ENCODE measurements at regions not wholly inside any gene's neighbourhood (a gene's known extent, or its start where the extent isn't known, plus 50 kb on each side); places are given as distances from the start of the nearest gene placed in this dataset.
"Not testable (repeated sequence)": the region's sequence is repeated elsewhere in the genome, so short reads cannot be mapped to it uniquely, and the experiment has no call there.

DNA sequence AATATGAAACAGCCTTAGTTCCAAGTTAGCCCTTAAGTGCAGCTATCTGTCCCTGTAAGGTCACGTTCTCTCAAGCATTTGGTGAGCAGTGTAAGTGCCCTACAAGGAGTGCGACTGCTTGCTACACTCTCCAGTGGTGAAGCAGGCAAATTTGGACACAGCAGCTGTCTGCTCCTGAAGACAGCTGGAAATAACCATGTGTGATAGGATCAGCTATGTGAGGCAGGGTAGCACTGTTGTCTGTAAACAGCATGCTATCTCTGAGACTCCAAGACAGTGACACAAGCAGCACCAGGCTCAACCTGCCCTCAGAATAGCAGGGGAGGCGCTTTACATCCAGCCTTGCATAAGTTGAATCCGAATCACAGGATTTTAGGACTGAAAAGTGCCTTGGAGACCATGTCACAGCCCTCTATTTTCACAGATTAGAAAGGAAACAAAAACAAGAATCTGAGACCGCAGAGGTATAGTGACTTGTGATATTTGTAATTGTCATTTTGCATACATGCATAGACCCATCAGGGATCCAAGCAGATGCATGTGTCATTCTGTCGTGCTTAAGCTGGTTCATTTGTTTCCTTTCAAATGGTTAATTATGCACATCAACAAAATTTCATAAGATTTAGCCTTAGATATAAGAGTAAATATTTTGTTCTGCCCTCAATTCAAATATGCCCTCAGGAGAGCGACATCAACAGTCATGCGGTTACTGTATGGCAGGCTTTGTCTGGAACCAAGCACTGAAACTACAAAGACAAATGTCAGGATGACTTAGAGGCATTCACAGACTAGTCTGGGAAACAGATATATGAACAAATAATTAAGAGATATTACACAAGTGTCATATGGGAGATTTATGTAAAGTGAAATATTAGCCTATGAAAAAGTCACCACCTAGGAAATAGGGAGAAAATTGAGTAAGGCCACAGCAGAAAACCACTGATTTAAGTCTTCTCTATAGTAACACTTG lies 134.9 kb upstream of the NRIP1 start:
- DNase-seq (ENCODE audit: low read depth in 4 of 4, low spot score in 3 of 4), result no peak

- DNase-seq (ENCODE audit: low read depth in 4 of 4, low spot score in 3 of 4), result no peak
Measured at GRCh38 chr21:15203740-15204139, 138.9 kb upstream of the NRIP1 start.

DNA sequence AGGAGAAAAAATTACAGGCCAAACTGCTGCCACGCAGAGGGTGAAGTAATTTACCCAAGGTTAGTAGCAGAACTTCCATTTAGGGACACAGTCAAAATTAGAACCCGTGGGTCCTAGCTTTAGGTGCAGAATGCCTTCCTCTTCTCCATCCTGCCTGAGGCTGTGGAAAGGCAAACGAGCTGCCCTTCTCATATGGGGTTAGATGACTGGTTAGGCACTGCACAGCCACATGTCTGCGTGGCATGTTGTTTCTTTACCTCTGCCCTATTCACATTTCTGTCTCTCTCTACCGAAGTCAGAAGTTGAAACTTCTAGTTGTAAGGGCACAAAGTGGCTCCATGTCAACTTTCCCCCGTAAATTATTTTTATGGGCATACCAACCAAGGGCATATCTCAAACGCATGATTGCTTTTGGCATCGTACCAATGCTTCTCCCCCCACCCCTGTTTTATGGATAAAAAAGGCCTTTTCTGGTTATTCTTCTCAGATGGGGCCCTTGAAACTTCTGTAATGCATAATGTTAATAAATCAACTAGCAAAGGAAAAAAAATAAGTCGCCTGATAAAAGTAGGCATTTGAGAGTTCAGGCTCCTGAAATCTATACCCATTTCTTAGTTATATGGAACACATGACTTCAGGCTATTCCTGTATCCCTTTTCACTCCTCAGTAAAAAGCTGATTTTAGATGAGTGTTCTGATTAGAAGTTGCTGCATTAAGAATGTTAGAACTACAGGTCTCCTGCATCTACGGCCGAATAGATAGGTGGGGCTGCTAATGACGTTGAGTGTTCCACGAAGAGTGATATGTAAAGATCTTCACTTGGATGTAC lies 139.6 kb upstream of the NRIP1 start:
- peak in 1 of 4 donors; percentile 22 for DNase-seq (ENCODE audit: low read depth in 4 of 4, low spot score in 3 of 4)

GRCh38 chr21:15204970-15205286 lies 140.1 kb upstream of the NRIP1 start:
- no peak for DNase-seq (ENCODE audit: low read depth in 4 of 4, low spot score in 3 of 4)

- no peak for DNase-seq (ENCODE audit: low read depth in 4 of 4, low spot score in 3 of 4)
Measured at GRCh38 chr21:15206514-15206913, 141.7 kb upstream of the NRIP1 start.

DNA sequence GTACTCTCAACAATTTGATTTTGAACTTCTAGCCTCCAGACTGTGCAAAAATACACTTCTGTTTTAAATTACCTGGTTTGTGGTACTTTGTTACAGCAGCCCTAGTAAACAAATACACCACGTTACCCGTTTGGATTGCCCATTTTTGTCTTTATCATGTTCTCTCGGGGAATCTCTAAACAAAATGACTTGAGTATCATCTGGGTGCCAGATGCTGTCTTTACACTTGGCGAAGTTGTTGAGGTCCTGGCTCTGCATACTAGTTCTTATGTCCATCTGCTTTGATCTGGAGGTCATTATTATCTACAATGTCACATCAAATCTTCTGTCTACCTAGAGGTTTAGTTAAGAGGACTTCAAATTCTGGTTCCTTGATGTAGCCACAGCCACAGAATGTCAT lies 142.4 kb upstream of the NRIP1 start:
- DNase-seq (ENCODE audit: low read depth in 4 of 4, low spot score in 3 of 4), result no peak

DNA sequence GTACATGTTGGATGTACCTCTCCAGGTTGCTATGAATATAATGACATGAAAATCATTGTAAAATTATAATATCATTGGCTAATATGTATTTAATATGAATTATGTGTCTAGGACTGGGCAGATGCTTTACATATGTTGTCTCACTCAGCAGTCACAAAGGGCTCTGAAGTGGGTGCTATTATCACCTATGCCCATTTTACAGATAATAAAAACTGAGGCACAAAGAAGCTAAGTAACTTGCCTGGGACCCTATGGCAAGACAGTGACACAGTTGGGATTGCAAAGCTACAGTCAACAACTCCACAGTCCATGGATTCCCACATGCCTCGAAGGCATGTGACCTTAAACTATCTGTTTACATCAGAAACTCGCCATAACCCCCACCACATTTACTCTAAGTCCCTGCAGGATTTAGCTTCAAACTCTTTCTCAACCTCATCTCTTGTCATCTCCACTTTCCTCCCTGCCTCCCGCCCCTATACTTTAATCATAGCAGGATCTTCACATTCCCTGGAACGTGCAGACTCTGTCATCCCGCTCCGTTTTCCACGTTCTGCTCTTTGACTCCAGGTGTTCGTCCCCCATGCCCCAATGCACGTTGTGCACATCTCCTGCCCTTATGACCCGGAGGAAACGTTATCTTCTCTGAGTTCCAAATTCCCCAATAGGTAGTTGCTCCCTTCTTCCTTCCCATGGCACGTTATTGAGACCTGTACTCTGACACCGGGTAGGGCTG lies 143.0 kb upstream of the NRIP1 start:
- no peak for DNase-seq (ENCODE audit: low read depth in 4 of 4, low spot score in 3 of 4)

DNA sequence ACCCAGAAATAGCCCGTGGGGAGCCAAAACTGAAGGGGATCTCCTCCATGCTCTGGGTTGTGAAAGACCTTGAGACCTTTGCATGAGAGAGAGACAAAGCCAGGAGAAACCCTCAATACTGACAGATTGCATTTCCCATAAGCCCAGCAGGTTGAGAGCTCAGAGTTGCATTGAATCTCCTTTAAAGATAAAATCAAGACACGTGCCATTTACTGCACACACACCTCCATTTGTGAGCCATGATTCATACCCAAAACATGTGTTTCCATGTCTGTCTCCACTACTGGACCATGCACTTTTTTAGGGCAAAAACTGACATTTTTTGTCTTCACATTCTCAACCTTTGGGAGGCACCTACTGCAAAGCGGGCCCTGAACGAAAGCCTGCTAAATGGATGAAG lies 144.0 kb upstream of the NRIP1 start:
- no peak for DNase-seq (ENCODE audit: low read depth in 4 of 4, low spot score in 3 of 4)

DNA sequence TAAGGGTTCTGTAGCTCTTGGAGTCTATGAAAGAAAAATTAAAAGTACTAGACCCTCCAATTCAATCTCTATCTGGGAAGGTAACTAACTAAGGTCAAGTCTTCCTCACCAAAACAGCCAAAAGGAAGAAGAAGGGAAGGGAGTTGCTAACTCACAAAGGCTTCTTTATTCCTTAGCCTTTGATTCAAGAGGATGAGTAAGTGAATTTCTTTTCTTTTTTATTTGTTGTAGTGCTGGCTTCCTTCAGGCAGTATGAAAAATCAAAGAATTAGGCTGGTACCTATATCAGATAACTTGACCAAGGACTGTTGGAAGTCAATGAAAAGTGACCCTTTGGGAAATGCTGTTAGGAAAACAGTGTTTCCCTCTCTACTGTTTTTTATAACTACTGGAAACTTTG lies 144.4 kb upstream of the NRIP1 start:
- no peak for DNase-seq (ENCODE audit: low read depth in 4 of 4, low spot score in 3 of 4)

GRCh38 chr21:15210235-15210678 lies 145.5 kb upstream of the NRIP1 start:
- DNase-seq (ENCODE audit: low read depth in 4 of 4, low spot score in 3 of 4), result no peak

GRCh38 chr21:15211491-15212133 lies 146.8 kb upstream of the NRIP1 start:
- no peak for DNase-seq (ENCODE audit: low read depth in 4 of 4, low spot score in 3 of 4)

DNA sequence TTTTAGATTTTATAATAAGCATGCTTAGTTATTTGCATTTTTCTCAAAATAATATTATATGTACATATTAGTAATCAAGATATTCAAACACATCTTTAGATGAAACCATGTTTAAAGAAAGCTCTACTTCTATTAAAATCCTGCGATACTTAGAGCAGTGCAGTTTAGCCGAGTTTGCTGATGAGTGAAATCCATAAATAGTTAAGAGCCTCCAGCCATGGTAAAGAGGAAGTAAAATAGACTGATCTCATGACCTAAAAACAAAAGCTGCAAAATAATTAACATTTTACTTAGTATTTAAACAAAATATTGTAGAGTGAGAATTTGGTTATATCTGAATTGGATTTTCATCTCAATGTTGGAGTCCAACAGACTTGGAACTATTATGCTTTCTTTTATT lies 147.4 kb upstream of the NRIP1 start:
- DNase-seq (ENCODE audit: low read depth in 4 of 4, low spot score in 3 of 4), result no peak

DNA sequence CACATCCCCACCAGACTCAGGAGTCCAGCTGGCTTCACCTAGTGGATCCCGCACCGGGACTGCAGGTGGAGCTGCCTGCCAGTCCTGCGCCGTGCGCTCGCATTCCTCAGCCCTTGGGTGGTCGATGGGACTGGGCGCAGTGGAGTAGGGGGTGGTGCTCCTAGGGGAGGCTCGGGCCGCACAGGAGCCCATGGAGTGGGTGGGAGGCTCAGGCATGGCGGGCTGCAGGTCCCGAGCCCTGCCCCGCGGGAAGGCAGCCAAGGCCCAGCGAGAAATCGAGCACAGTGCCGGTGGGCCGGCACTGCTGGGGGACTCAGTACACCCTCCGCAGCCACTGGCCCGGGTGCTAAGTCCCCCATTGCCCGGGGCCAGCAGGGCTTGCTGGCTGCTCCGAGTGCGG lies 153.7 kb upstream of the NRIP1 start:
- DNase-seq (ENCODE audit: low read depth in 4 of 4, low spot score in 3 of 4), result not testable (repeated sequence)

DNA sequence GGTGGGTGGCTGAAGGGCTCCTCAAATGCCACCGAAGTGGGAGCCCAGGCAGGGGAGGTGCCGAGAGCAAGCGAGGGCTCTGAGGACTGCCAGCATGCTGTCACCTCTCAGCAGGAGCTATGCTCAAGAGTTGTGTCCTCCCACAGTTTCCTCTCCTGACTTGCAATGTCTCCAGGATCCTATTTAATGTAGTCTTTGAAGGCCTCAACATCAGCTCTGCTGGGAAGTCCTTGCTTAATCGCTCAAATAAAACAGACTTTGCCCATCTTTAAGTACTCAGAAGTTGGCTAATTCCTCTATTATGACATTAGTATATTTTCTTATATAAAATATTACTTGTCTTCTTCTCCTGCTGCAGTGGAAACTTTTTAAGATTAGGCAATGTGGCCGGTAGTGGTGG lies 154.2 kb upstream of the NRIP1 start:
- no peak for DNase-seq (ENCODE audit: low read depth in 4 of 4, low spot score in 3 of 4)

DNA sequence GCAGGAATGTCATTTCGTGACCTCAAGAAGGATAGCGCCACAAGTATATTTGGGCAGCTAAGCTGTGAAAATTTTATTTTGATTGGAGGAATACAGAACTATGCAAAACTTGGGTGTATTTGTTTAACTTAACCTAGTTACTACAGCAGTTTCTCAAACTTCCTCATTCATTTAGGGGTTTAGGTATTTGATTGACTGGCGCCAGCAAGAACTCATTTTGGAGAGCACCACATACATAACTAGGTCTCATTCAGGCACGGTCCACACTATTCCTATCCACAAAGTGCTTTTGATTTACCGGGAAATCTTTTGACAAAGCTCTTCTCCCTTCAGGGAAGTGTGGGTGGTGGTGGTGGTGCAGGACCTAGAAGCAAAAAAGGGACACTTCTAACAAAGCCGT lies 155.1 kb upstream of the NRIP1 start:
- no peak for DNase-seq (ENCODE audit: low read depth in 4 of 4, low spot score in 3 of 4)

GRCh38 chr21:15221799-15222386 lies 157.1 kb upstream of the NRIP1 start:
- no peak for DNase-seq (ENCODE audit: low read depth in 4 of 4, low spot score in 3 of 4)

- no peak for DNase-seq (ENCODE audit: low read depth in 4 of 4, low spot score in 3 of 4)
Measured at GRCh38 chr21:15222707-15223106, 157.9 kb upstream of the NRIP1 start.

- DNase-seq (ENCODE audit: low read depth in 4 of 4, low spot score in 3 of 4), result no peak
Measured at GRCh38 chr21:15224346-15225086, 159.7 kb upstream of the NRIP1 start.

- DNase-seq (ENCODE audit: low read depth in 4 of 4, low spot score in 3 of 4), result no peak
Measured at GRCh38 chr21:15227919-15228318, 163.1 kb upstream of the NRIP1 start.

- DNase-seq (ENCODE audit: low read depth in 4 of 4, low spot score in 3 of 4), result no peak
Measured at GRCh38 chr21:15229390-15229789, 164.6 kb upstream of the NRIP1 start.
